GM21526 (cell line): ENCODE measurements at regions not wholly inside any gene's neighbourhood (a gene's known extent, or its start where the extent isn't known, plus 50 kb on each side); places are given as distances from the start of the nearest gene placed in this dataset.

Experiments
- ATAC-seq: cut with Tn5 transposase; IDR thresholded peaks from one replicate; pipeline ENCODE4 v1.9.1; 2021; ENCODE audit warnings: moderate library complexity; ENCODE audit not compliant: unreplicated experiment, low FRiP score

DNA sequence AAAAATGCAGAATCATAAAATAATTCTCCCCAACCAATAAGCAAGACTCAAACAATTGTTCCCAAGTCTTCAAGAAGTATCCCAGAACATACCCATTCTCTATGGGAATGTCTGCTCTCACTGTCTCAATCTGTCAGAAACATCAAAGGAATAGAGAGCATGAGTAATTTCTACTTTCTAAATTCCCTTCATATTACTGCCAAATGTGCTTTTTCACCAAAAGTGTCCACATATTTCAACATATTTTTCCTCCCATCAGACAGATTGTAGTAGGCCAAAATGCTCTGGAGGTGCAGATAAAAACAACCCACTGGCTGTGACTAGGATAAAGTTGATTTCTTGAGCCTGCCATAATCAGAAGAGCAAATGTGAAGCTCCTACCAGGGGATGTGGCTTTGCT lies 692.0 kb upstream of the FAM241A start:
- no peak for ATAC-seq

DNA sequence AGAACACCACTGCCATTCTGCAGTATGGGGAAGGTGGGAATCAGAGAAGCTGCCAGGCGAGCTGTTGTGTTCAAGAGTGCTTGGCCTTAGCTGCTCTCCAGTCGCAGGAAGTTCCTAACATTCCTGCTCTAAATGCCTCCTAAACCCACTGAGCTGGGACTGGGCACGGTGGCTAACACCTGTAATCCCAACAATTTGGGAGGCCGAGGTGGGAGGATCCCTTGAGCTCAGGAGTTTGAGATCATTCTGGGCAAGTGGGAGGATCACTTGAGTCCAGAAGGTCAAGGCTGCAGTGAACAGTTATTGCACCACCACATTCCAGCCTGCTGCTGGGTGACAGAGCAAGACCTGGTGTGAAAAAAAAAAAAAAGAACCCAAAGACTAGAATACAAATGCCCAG lies 690.3 kb upstream of the FAM241A start:
- ATAC-seq, result no peak

DNA sequence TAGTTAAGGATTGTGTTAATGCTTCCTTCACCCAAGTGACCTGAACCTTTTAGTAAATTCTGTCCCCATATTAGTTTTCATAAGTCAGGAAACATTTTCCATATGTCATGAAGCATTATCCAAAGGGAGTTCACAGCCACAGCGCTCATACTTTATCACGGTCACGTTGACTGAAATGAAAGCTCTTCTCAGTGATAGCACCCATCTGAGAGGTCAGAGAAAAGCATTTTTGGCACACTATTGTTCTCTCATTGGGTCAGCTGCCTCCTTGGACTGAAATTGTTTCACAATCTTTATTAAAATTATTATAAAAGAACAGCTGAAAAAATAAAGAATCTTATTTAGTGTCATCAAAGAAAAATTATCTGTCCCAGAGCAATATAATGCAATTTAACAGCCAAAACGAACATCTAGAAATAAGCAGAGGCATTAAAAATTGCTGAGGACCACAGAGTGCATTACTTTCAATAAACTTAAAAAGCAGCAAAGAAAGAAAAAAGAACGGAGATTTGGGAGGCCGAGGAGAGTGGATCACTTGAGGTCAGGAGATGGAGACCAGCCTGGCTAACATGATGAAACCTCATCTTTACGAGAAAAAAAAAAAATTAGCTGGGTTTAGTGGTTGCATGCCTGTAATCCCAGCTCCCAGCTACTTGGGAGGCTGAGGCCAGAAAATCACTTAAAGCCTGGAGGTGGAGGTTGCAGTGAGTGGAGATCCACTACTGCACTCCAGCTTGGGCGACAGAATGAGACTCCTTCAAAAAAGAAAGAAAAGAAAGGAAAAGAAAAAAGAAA lies 680.8 kb upstream of the FAM241A start:
- no peak for ATAC-seq

DNA sequence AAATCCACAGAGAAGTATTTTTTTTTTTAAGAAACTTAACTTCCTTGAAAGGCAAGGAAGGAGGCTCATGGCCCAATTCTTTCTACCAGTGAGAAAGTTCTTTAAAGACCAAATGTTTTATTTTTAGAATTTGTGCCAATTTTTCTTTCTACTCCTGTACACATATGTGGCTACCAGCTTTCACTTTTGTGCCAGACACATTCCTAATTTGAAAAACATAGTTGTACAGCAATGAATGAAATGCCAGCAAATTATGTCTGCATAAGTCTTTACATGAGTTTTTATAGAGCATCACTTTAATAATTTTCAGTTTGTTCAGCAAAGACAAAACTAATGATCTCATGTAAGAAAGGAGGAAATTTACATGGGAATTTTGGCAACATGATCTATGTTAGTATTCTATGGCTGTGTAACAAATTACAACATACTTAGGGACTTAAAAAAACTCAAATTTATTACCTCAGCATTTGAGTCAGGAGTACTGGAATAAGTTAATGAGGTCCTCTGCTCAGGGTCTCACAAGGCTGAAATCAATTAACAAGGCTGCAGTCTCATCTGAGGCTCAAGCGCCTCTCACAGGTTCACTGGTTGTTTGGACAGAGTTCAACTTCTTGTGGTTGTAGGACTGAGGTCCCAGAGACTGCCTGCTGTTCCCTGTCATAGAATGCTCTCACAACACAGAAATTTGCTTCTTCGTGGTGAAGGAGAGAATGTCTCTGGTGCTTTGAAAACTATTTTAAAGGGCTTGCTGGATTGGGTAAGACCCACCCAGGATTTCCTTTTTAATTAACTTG lies 678.2 kb upstream of the FAM241A start:
- no peak for ATAC-seq

DNA sequence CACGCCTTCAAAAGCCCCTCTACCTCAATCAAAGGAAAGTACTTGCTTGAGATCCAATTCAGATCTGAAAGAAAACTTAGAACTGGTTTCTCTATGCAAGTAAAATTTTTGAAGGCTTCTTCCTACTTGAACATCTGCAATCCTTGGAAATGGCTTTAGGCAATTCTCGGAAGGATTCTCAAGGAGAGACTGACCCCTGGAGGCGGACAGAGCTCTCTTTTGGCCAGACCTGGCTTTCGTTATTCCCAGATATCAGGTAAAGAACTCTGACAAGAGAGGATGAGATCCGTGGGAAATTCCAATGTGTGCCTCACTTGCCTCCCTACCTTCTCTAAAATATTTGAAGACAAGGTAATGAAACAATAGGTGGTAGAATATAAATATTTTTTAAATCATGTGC lies 670.3 kb upstream of the FAM241A start:
- ATAC-seq, result no peak

DNA sequence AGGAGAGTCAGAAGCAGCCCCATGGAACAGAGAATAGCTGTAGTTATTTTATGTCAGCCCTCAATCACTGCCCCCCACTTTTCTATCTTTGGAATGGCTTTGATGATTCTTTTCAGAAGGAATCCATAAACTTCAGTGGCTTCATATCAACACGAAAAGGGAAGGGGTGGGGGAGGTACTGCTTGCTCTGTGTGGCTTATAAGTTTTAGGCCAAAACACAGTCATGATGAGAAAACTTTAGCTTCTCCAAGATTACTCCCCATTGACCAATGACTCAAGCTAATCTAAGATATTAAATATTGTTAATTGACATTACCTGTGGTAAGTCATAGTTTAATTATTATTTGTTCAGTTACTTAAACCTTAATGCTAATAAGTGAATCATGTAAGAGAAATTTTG lies 669.6 kb upstream of the FAM241A start:
- no peak for ATAC-seq

DNA sequence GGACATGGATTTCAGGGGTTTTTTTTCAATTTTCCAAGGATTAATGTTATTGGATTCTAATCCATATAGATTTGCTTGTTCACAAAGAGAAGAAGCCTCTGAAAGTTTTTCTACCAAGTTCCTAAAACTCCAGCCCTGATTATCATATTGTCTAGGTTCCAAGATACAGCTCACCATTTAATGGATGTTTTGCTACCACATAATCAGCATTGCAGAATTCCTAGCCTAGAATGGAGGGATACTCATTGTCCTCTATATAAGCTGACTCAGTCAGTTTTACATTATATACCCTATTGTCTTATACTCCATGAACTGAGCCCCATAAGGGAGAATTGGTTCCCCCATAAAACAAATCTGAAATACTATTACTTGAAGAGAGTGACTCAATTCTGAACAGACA lies 664.7 kb upstream of the FAM241A start:
- ATAC-seq, result no peak

DNA sequence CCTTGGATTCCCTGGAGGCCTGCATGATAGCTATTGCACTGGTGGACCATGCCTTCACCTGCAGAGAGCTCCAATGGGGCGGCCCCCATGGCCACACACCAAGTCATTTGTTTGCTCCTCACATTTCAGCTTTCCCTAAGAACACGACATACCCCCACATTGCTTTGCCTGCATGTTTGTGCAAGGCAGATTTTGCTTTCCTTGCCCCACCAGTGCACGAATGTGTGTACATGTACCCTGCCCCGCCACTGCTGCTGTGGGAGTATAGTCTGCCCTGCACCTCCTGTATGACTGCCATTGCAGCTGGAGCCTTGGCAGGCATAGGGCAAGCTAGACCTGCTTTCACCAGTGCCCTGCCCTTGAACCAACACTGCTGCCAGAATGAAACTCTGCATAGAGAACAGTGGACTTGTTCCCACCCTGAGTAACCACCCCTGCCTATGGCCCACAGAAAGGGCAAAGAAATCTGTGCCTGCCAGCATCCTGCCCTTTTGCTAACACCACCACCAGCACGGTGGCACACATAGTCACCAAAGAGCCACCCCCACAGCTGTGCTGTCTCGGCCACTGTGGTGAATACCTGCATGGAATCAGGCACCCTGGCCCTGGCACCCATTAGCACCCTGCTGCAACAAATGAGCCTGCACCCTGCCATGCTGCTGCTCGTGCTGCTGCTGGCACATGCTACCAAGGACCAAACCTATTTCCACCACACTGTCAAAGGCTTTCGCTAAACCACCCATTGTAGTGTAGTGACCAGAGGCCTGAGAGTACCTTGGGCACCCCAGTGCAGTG lies 661.7 kb upstream of the FAM241A start:
- no peak for ATAC-seq

DNA sequence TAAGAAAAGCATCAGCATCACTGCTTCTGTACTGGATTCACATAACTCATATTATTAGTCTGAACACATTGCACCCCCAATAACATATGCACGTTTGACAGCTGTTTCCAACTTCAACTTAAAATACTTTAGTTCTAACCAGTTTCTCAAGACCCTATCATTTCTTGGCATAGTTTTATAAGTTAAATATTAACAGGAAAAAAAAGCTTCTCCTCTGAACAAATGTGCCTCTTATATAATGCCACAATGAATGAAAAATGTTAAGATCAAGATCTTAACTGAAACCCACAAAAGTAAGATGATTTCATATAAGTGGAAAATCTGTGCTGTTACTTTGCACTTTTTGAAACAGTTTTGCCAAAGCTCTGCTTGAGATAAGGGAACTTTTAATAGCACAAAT lies 652.8 kb upstream of the FAM241A start:
- no peak for ATAC-seq

DNA sequence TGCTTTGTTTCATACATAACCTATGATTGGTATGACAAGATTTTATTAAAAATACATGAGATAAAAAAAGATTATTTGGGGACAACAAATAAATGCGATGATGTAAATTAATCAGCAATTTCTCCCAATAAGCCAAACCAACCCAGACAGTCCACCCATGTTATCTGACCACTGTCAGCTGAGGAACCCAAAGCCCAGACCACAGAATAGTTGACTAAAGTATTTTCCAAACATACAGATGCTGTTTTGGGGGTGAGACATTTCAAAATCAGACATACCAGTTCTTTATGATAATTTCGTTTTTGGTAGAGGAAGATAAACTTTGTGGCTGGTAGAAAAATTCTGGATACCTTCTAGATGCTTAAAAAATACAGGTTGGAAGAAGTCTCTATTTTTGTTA lies 650.8 kb upstream of the FAM241A start:
- no peak for ATAC-seq

DNA sequence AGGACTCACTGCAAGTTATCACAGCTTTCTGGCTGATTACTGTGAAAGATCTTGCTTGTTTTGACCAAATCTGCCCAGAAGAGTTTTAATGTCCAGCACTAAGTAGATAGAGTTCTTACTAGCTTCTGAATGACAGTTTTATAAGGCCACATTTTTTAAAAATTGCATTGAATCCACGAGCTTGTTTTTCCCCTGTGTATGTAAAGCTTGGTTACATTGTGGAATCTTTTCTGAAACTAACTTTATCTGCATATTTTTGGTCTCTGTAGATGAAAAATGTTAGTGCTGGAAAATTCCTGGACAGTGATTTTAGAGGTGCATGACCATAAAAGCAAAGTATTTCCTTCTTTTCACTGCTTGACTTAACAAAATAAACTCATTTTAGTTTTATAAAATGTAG lies 650.3 kb upstream of the FAM241A start:
- ATAC-seq, result no peak

DNA sequence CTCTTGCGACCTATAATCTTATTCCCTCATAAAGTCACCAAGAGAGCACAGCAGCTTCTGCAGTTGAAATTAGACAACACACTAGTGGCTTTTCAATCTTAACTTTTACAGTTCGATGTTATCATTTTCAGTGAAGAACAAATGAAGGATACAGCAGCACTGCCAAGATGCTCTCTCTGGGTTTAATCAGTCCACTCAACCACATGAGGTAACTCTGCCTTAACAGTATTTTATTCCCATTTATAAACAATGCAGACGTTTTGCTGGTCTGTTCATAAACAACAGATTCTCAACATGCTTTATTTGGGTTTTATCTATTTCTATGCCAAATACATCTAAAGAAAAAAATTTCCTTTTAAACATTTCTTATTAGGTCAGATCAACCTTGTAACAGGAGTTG lies 646.0 kb upstream of the FAM241A start:
- no peak for ATAC-seq

DNA sequence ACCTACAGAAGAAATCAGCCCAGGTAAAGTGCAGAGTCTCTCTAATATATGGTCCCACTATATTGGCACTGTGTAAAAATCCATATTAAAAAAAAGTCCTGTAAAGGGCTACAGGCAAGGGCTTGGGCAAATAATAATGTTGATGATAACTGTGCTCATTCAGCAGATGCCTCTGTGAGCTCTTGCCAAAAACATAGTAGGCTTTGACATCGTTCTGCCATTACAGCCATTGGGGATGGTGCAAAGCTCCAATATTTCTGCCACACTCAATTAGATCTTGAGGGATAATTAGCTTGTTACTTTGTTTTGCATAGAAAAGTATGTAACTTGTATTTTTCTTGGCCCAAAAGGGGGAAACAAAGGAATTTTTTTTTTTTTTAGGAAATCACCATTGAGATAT lies 645.5 kb upstream of the FAM241A start:
- no peak for ATAC-seq

DNA sequence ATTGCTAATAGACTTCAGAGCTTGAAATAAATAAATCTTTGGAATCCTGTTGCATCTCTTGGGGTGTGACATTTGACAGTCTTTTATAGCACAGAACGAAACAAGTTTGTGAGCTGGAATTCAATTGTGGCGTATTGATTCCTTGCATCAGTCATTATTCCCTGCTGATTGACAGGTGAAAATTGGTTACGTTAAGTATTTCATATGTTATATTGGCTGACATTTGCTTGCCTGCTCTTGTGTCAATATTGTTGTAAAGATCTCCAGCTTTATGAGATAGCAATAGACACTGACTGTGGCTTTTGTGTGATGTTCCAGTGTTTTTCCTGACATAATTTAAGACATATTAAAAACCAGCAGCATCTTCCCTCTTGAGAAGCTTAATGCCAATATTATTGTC lies 644.4 kb upstream of the FAM241A start:
- no peak for ATAC-seq

DNA sequence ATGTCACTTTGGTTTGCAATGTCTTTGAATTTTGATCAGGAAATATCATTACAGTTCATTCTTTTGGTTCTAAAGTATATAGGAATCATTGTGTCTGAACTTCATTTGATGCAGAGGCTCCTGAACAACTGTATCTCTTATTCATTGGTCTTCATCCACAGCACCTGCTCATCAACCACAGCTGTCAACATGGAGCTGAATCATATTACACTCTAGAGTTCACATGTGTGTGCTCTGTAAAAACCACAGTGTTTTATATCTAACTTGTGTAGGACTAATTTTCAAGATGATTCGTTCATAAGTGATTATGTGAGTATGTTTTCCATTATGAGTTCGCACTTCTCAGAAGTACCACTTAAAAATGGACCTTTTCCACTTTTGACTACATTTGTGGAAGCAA lies 643.3 kb upstream of the FAM241A start:
- ATAC-seq, result no peak

DNA sequence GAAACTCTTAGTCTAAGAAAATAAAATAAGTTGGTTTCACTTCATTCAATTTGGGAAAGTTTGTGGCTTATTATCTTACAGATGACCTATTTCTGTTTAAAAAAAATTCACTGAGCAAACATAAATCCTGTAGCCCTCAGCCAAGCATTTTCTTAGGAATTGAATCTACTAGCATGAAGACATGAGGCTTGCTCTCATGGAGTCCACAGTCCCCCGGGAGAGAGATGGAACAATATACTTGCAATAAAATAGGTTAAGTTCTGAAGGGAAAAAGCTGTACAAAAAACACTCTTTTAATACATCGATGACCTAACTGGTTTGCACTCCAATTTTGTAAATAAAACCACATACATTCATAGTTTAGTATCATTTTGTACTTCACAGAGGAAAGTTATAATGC lies 642.6 kb upstream of the FAM241A start:
- ATAC-seq, result no peak

DNA sequence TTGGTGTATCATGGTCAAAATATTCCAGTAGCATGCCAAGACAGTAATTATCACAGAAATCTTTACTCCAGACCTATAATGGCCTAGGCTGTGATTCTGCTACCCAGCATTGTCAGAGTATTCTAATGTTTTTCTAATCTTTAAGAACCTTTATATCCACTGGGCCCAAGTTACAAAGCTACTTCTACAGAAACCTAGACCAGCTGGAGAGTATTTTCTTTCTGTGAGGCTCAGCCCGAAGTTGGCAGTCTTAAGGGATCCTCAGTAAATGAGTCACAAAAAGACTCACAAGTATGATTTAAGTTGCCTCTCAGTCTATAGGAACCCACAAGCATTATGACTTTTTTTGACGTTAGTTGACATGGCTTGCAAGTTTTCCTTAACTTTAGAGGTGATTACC lies 638.5 kb upstream of the FAM241A start:
- ATAC-seq, result no peak

DNA sequence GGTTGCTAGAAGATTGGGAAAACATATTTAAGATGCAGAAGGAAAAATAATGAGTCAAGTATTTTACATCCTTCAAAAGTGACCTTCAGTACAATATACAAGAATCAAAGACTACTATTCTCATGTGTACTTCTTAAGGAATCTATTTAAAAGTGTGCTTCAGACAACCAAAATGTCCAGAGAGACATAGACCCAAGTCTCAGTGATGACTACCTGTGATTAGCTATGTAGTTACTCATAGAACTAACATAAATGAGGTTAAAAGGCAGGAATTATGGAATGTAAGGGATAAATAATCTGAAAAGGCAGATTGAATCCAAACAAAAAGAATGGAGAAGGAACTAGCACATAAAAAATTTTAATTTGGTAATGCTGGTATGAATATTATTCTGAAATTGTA lies 634.7 kb upstream of the FAM241A start:
- ATAC-seq, result no peak

DNA sequence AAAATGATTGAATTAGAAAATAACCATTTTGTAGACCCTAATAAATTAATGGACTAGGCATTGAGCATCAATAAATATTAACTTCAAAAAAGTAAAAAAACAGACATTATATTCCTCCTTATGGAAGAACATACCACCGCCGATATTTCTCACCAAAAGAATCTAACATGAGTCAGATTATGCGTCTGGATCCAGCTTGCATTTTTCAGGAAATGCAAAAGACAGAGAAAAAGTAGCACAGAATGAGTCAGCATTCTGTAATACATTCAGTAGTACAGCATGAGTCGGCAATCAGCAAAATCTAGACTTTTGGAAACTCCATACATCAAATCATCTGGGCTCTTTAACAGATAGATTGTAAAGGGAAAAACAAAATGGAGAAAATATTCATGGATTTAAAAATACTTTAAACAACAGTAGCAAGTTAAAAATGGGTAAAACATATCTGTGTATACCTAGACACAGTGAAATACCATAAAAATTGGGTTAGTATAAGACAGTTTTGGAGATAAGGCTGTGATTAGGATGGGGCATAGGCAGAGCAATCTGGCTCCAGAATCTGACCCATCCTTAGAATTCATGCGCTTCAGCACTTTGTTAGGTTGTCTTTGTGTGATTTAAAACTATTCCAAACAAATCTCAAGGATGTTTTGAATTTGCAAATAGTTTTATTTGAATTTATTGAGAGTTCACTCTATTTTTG lies 633.0 kb upstream of the FAM241A start:
- no peak for ATAC-seq

DNA sequence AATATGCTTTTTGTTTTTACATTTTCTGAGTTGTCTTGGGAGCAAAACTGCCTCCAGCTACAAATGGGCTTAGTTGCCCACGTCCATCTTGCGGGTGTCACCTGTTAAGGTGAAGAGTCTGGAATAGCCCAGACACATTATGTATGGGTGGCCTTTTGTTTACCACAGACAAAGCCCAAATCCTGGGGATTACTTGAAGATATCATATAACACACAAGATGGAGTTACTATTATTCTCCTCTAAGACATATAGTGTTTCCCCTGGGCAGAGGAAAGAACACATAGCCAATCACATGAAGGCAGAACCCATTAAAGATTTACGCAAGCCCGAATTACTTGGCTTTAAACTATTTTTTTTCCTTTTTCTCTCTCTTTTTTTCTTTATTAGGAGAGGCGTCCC lies 625.6 kb upstream of the FAM241A start:
- no peak for ATAC-seq

DNA sequence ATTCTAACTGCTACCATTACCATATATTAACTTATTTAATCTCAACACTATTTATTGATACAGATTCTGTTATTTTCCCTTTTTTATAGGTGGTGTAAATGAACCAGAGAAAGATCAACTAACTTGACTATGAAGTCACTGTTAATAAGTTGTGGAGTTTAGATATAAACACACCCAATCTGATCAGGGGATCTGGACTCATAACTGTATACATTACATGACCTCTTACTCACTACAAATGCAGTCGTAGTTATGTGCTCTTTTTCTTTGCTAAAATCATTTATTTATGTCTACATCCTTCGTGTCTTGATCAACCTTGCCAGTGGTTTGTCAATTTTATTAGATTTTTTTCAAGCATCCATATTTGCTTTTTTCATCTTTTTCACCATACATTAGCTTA lies 614.8 kb upstream of the FAM241A start:
- ATAC-seq, result no peak
